GM19467 (cell line): ENCODE measurements at regions not wholly inside any gene's neighbourhood (a gene's known extent, or its start where the extent isn't known, plus 50 kb on each side); places are given as distances from the start of the nearest gene placed in this dataset.

Experiments
- ATAC-seq: cut with Tn5 transposase; IDR thresholded peaks from one replicate; pipeline ENCODE4 v1.9.1; 2021; ENCODE audit warnings: mild to moderate bottlenecking, moderate library complexity; ENCODE audit not compliant: unreplicated experiment

DNA sequence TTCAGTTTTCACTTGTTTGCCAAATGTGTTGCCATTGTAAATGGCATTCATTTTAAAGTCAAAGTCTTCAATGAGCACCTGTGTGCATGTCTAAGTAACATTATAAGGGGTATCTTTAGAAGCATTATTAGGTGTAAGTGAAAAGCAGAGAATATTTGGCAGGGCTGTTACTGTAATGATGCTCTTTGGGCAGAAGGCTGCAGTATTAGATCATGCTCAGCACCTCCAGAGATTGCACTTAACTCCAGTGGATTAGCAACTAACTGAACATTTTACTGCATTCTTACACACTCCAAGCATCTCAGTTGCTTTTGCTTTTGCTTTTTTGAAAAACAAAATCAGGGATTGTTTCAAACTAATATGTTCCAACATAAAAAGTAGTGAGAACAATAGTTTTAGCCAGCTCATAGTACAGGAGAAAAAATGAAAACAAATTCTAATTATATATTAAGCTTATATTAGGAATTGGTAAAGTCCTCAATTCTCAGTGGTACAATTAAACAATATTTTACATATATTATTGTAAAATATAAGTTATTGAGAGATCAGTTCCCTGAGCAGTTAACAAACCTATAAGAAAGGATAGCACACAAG, 1740.9 kb upstream of the CDH9 start:
- ATAC-seq = no peak

- ATAC-seq = no peak
Observed at GRCh38 chr5:28770307-28770706, 1731.9 kb upstream of the CDH9 start.

- no peak for ATAC-seq
Observed at GRCh38 chr5:28766565-28767158, 1728.3 kb upstream of the CDH9 start.

DNA sequence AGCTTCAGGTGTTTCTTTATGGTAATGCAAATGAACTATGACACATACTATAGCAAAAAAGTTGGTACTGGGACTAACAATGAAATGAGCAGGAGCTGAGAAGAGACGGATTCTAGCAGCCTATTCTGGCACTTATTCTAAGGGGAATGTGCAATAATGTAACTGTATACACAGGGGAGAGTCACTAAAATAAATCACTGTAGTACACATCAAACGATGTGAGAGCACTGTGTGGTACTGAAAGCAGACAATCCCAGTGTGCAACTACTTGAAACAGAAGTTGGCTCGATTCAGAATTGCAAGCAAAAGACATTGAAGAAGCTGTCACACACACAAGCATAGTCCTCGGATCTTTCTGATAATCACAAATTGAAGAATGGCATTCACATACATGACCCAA, 1713.0 kb upstream of the CDH9 start:
- no peak for ATAC-seq

GRCh38 chr5:28750251-28750650, 1711.9 kb upstream of the CDH9 start:
- no peak for ATAC-seq

DNA sequence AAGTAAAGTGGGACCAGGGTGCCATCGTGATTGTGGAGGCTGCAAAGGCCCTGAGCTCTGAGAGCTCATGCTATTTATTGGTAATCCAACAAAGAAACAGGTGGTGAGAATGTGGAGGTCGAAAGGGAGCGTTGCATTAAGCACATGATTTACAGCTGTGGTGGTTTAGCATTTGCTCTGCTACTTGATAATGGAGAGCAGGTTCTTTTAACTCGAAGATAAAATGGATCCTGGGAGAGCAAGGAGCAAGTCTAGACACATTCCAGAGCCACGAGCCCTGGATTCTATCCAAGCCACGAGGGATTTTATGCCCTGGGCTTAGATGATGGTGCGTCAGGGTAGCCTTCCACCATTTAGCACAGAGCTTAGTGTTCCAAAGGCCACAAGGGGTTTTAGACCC, 1710.1 kb upstream of the CDH9 start:
- no peak for ATAC-seq

DNA sequence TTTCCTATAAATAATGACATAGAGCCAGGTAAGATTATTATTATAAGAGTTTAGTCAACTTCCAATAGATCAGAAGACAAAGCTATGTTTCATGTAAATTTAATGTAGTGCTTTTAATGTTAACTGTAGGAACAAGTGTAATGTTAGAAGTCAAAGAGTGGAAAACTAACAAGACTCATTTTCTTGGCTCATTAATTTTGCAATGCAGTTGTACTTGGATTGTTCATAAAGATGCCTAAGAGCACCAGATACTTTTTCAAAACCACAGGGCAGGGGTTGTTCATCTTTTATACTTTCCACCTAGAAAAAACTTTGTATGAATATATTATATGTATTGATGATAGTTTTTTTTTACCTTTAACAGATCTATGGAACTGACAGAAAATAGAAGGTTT, 1705.3 kb upstream of the CDH9 start:
- ATAC-seq = no peak

DNA sequence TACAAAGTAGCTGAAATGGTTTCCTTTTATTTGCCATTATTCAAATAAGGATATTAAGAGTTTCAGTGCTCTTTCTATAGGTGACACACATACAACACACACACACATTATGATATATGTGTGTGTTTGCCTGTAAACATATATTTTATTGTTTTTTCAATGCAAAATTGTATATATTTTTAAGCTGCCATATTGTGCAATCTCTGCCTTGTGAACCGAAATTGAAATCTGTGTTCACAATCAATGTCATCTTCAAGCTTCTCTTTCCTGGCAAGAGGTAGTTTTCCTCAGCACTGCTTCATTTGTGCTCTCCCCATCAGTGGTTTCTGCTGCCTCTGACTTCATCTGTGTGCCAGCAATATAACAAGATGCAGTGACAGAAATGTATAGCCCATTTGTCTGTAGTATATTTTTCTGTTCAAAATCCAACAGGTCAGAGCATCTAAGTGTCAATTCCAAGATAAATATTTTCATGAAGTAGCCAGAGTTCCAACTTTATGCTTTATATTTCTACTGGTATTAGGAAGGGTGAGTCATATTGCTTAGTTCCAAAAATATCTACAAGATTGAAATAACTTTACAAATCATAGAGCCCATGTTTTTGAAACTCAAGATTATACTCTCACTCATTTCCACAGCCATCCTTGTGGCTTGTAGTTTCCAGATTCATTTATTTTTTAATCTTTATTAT, 1704.8 kb upstream of the CDH9 start:
- no peak for ATAC-seq

DNA sequence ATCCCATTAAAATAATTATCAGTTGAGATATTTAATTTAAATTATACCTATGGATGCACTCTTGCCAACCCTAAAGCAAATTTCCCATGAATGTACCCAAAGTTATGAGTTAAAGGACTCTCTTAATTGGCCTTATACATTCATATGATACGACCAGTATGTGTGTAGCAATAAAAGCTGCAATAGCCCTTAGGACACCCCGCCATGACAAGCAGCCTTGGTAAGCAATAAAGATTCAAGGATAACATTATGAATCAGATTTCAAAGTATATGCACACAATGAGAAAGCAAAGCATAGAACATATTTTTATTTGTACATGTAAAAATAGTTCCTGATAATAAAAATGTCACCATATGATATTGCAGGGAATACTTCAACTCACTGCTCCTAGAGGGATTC, 1699.3 kb upstream of the CDH9 start:
- no peak for ATAC-seq

DNA sequence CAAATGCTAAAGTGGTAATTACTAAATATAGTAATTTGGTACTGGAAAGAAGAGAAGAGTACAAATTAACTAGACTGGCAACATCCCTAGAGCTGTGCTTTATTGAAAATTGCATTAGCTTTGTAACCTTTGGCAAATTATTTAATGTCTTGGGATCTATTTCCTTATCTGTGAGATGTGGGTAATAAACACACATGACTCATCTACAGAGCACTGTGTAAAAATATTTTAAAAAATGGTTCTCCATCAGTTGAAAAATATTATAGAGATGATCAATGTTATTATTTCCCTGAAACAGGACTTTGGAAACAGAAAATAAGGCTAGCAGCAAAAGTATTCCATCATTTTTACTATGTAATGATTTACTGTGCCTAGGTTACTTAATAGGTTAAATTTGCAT, 1698.8 kb upstream of the CDH9 start:
- ATAC-seq = no peak

GRCh38 chr5:28734396-28734795, 1696.0 kb upstream of the CDH9 start:
- no peak for ATAC-seq

DNA sequence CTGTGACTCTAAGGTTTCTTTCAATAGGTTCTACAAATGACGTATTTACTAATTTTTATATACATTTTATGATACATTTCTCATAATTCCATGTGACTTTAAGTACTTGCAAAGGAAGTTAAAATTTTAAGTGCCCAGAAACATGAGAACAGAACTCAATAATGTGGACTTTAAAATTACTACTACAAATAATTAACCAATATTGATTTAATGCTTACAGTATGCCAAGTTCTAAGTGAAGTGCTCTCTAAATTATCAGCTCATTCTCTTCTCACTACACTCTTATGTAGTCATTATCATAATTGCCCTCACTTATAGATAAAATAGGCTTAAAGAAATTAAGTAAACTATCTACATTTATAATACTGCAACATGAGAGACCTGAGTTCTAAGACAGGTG, 1690.7 kb upstream of the CDH9 start:
- no peak for ATAC-seq

DNA sequence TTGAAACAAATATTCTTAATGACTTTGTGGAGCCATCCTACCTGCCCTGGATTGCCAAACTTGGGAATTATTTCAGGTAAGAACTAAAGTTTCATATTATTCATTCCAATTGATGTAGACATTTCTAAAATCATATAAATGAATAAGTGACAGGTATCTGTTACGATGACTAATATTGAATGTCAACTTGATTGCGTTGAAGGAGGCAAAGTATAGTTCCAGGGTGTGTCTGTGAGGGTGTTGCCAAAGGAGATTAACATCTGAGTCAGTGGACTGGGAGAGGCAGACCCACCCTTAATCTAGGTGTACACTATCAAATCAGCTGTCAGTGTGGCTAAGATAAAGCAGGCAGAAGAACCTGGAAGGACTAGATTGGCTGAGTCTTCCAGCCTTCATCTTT, 1688.4 kb upstream of the CDH9 start:
- no peak for ATAC-seq

GRCh38 chr5:28725001-28725400, 1686.6 kb upstream of the CDH9 start:
- no peak for ATAC-seq

- no peak for ATAC-seq
Observed at GRCh38 chr5:28714907-28715698, 1676.7 kb upstream of the CDH9 start.

DNA sequence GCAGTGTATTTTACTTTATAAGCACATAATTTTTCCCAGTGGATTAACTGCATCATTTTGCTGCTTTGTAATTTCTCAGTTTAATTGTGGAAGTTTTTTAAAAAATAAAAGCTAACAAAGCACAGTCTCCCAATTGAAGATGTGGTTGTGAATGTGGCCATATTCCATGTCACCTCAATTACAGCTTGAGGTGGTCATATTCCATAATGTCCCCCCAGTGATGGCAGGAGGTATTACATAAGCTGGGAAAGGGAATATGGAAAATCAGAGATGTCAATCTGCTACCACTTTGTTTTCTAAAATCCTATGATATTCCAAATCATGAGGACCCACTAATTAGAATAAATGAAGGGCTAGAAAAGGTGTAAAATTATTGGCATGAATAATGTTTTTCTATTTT, 1672.0 kb upstream of the CDH9 start:
- no peak for ATAC-seq

DNA sequence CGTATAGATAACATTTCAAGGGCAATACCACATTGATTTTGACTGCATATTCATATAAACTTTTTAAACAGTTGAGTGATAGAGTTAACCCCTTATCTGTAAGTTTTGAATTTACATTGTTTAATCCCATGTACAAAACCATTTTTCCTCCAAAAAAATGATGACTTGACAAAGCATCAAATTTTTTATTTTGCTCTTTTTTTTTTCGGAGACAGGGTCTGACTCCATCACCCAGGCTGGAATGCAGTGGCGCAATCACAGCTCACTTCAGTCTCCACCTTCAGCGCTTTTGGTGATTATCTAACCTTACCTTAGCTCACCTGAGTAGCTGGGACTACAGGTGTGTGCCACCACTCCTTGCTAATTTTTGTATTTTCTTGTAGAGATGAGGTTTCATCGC, 1670.1 kb upstream of the CDH9 start:
- no peak for ATAC-seq

DNA sequence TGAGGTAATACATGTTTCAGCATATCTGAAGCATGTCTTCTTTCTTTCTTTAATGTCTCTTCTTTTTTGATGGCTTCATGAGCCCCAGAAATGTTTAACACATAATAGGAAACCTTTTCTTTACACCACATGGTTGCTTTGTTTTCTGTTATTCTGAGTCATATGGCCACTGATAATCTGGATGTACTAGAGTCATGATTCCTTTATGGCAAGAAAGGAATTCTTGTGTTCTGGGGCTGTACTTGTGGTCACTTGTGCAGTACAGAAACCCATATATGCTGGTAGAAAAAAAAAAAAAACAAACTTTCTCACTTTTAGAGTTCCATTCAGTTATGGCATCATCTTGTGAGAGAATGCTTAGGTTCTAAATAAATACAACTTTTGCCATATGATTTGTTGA, 1669.3 kb upstream of the CDH9 start:
- no peak for ATAC-seq

GRCh38 chr5:28703651-28704260, 1665.4 kb upstream of the CDH9 start:
- no peak for ATAC-seq

GRCh38 chr5:28691526-28691925, 1653.1 kb upstream of the CDH9 start:
- no peak for ATAC-seq

DNA sequence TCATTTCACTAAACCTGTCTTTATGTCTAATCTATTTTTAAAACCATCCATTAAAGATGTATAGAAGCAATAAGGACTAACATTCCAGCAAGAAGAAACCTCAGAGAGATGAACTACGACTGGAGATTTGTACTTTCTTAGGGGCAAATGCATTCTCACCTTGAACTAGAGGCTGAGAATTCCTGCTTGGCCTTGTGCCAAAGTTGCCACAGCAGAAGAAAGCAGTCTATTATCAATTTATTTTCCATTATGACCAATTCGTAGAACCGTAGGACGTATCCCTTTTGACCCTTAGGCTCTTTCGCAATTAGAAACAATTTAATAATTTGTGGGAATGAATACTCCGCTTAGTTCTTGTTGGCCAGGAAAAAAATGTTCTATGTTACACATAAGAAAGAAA, 1647.4 kb upstream of the CDH9 start:
- ATAC-seq = no peak
